Ovary (tissue), 7 donors: ENCODE measurements at regions not wholly inside any gene's neighbourhood (a gene's known extent, or its start where the extent isn't known, plus 50 kb on each side); places are given as distances from the start of the nearest gene placed in this dataset.

ENCODE experiments used
- DNase-seq, 5 donors: peaks; one replicate each; pipeline ENCODE4 v3.0.0-alpha.2; 2019 to 2020
- H3K27ac ChIP-seq, 2 donors: fragments of 200-600 bp; one replicate each; pipeline versions ENCODE4 v1.5.1 to v1.8.0; 2019 to 2022
- H3K27me3 ChIP-seq: fragments of 200-600 bp; one replicate; pipeline ENCODE4 v1.8.0; 2022
- H3K36me3 ChIP-seq: fragments of 200-600 bp; sonication (generic); one replicate; pipeline ENCODE4 v1.5.1; 2019
- H3K4me1 ChIP-seq: one replicate; pipeline ENCODE4 v1.8.1; 2013; ENCODE audit warnings: mild to moderate bottlenecking, moderate library complexity; ENCODE audit not compliant: insufficient read depth
- H3K4me3 ChIP-seq: fragments of 200-600 bp; sonication (generic); one replicate; pipeline ENCODE4 v1.5.1; 2017
- H3K9me3 ChIP-seq, 2 donors: fragments of 200-600 bp in 1 of 2; sonication (generic) in 1 of 2; one replicate each; pipeline versions ENCODE4 v1.5.1 to v1.8.1; 2013 to 2019; ENCODE audit warnings: mild to moderate bottlenecking in 1 of 2, moderate library complexity in 1 of 2
- EP300 ChIP-seq: sonication (generic); formaldehyde crosslinking; IDR thresholded peaks from one replicate; pipeline ENCODE4 v1.6.1; 2017; ENCODE audit warnings: antibody characterized with exemption
- POLR2A ChIP-seq: fragments of 450-650 bp; IDR thresholded peaks from one replicate; pipeline ENCODE4 v1.6.1; 2017; ENCODE audit warnings: antibody characterized with exemption, mild to moderate bottlenecking, moderate library complexity
- WGBS, 3 donors: extraction: QIAGEN DNeasy Blood & Tissue Kit in 1 of 3; methylation state at CpG; one replicate each; pipeline versions ENCODE4 v1.1.5 to v1.1.7; 2013 to 2017; 5-methylcytosine and 5-hydroxymethylcytosine counted together
- intact Hi-C, 4 donors: fragments of 100-400 bp; cut with DNase I; formaldehyde crosslinking; loops; one replicate each; pipeline versions ENCODE4 v1.11.0 to v1.15.1; 2022 to 2023
- TF ChIP-seq, protein P1 (sequence below), 3 donors: fragments of 450-650 bp in 2 of 3; fragments of 200-600 bp in 1 of 3; IDR thresholded peaks; one replicate each; pipeline versions ENCODE4 v1.5.1 to v1.8.0; 2016 to 2022; ENCODE audit warnings: antibody characterized with exemption in 3 of 3, mild to moderate bottlenecking in 1 of 3
- donor health status: DM: no; HTN: no; CAD: no; lungs with moderate emphysema.
- donor health status: DM: no; HTN: no; CAD: no.
- donor health status: Bipolar disorder and iron deficiency.
- donor health status: DM: no; HTN: no; CAD: no.
- donor health status: DM: yes; HTN: yes; CAD: no.

DNA sequence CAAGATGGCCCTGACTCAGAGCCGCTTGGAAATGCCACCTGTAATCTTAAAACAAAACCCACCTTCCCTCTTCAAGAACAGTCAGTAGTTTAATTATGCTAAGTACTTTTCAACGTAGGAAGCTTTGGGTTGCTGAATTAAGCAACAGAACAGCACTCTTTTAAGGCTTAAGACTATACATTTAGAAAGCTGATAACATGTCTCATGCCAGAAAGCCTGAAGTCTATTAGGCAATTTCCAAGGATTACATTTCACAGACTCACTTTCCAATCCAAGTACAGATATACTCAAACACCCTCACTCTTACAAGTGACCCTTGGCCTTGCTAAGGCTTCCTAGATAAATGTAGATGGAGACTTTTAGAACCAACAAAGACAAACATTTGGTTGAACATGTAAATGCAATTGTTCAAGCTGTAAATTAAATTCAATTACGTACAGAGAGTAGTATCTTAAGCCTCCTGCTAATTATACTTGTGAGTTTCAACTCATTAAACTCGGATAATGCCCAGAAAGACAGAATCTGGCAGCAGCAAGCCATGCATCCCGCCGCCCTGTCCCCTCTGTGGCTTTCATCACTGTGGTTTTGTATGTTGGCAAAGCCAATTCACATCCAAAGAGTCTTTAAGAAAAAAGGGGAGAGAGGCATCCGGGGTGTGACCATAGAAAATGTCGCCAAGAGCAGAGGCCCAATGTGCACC is 283.1 kb upstream of the NRP1 start:
- Histone ChIP-seq H3K27me3 (no peaks in the 10 kb centered on the region), H3K9me3 (no peaks in the 10 kb centered on the region), H3K27ac (no peak overlapping the region), H3K4me1 (no peaks in the 10 kb centered on the region), H3K4me3 (no peak overlapping the region), H3K36me3 (no peaks in the 10 kb centered on the region)
- WGBS, 3 donors: 89 to 91% (median 90%) methylated on average over 8 of the region's 8 CpGs
- DNase-seq: no peak
- intact Hi-C loops: no loop called here
- TF ChIP-seq EP300 (no peak), POLR2A (no peak)
- TF ChIP-seq, protein P1, sequence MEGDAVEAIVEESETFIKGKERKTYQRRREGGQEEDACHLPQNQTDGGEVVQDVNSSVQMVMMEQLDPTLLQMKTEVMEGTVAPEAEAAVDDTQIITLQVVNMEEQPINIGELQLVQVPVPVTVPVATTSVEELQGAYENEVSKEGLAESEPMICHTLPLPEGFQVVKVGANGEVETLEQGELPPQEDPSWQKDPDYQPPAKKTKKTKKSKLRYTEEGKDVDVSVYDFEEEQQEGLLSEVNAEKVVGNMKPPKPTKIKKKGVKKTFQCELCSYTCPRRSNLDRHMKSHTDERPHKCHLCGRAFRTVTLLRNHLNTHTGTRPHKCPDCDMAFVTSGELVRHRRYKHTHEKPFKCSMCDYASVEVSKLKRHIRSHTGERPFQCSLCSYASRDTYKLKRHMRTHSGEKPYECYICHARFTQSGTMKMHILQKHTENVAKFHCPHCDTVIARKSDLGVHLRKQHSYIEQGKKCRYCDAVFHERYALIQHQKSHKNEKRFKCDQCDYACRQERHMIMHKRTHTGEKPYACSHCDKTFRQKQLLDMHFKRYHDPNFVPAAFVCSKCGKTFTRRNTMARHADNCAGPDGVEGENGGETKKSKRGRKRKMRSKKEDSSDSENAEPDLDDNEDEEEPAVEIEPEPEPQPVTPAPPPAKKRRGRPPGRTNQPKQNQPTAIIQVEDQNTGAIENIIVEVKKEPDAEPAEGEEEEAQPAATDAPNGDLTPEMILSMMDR (IDR thresholded peaks at IDR 0.05): no peak

DNA sequence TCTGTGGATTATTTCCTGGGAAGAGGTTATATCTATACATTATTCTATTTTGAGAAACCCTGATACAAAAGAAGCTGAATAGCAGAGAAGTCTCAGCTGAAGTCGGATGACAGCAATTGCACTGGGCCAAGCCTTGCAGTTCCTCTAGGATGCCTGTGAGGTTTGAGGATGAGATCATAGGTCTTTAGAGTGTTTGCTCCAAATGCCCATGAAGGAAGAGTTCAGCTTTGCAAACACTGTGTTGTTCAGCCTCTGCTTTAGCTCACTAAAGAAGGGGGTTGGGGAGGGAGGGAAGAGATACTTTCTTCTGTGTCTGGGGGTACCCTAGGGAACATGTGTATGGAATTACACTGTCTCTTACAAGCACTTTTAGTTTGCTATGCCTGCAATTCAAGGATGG is 282.5 kb upstream of the NRP1 start:
- Histone ChIP-seq H3K36me3 (no peaks in the 10 kb centered on the region), H3K9me3 (no peaks in the 10 kb centered on the region), H3K27me3 (no peaks in the 10 kb centered on the region), H3K4me1 (no peaks in the 10 kb centered on the region), H3K4me3 (no peak overlapping the region), H3K27ac (no peak overlapping the region)
- no peak for DNase-seq
- intact Hi-C loops: no loop called here
- 84 to 90% (median 90%) methylated on average over 1 of the region's 1 CpG for WGBS, 3 donors
- TF ChIP-seq, protein P1 (IDR thresholded peaks at IDR 0.05): no peak
- TF ChIP-seq POLR2A (no peak), EP300 (no peak)

DNA sequence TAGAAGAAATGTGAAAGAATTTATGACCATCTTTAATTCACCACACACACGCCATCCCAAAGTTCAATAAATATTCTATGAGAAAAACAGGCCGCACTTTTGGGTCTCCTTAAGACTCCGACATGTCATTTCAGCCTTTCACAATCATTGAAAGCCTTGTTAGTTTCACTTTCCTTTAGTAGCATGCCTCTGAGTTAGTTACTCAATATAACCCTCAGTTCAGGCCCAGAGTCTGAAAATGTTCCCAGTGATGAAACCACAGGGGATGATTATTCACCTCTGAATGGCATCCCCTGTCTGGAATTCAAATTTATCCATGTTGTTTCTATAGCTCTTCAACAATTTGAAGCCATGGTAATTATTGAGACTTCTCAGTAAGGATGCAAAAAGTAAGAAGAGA is 278.1 kb upstream of the NRP1 start:
- Histone ChIP-seq H3K27ac (no peak overlapping the region), H3K4me1 (no peaks in the 10 kb centered on the region), H3K36me3 (no peaks in the 10 kb centered on the region), H3K9me3 (no peaks in the 10 kb centered on the region), H3K27me3 (no peaks in the 10 kb centered on the region), H3K4me3 (no peak overlapping the region)
- intact Hi-C loops: no loop called here
- DNase-seq: no peak
- no peak for TF ChIP-seq POLR2A
- TF ChIP-seq EP300: no peak
- TF ChIP-seq, protein P1 (IDR thresholded peaks at IDR 0.05): no peak
- 80 to 88% (median 87%) methylated on average over 3 of the region's 3 CpGs for WGBS, 3 donors

DNA sequence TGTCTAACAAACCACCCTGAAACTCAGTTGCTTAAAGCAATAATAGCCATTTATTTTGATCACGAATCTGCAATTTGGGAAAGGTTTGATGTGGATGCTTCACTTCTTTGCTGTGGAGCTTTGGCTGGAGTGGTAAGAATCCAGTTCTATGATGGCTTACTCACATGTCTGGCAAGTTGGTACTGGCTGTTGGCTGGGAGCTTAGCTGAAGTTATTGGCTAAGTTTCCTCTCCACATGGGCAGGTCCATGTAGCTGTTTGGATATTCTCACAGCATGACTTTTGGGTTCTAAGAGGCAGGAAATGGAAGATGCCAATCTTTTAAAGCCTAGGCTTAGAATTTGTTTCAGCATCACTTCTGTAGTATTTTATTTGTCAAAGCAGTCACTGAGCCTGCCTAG is 277.6 kb upstream of the NRP1 start:
- WGBS, 3 donors: 92 to 99% (median 94%) methylated on average over 1 of the region's 1 CpG
- Histone ChIP-seq H3K27ac (no peak overlapping the region), H3K9me3 (no peaks in the 10 kb centered on the region), H3K4me3 (no peak overlapping the region), H3K36me3 (no peaks in the 10 kb centered on the region), H3K4me1 (no peaks in the 10 kb centered on the region), H3K27me3 (no peaks in the 10 kb centered on the region)
- DNase-seq: no peak
- TF ChIP-seq, protein P1 (IDR thresholded peaks at IDR 0.05): no peak
- TF ChIP-seq EP300: no peak
- no peak for TF ChIP-seq POLR2A
- intact Hi-C loops: no loop called here
